ENCODE measurements at regions not wholly inside any gene's neighbourhood (a gene's known extent, or its start where the extent isn't known, plus 50 kb on each side); places are given as distances from the start of the nearest gene placed in this dataset.

DNA sequence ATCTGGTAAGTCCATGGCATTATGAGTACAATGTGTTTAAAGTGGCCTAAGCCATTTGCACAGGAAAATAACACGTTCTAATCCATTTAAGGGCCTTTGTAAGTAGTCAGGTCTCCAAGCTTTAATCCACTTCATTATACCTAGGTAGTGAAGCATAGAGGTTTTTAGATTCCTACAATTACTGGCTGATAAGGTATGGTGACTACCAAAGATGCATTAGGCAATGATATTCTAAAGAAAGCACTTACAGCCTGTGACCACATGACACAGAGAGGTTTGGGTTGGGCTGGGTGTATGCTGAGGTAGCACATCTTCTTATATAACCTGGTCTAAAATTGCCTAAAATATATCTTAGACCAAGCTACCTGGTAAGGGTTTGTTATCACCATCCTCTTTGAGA is 504.4 kb downstream of the TFAP2B start:
- Mint-ChIP-seq H3K4me1 (no peaks in the 10 kb centered on the region), H3K27ac (no peak overlapping the region), H3K27me3 (no peaks in the 10 kb centered on the region), H3K4me3 (no peak overlapping the region), H3K36me3 (ENCODE audit: low read depth) (no peaks in the 10 kb centered on the region)
- H3K9me3 ChIP-seq (ENCODE audit: control insufficient read depth, low read length, poor library complexity, severe bottlenecking), result no peaks in the 10 kb centered on the region
- no peak for DNase-seq
- ATAC-seq, result no peak

DNA sequence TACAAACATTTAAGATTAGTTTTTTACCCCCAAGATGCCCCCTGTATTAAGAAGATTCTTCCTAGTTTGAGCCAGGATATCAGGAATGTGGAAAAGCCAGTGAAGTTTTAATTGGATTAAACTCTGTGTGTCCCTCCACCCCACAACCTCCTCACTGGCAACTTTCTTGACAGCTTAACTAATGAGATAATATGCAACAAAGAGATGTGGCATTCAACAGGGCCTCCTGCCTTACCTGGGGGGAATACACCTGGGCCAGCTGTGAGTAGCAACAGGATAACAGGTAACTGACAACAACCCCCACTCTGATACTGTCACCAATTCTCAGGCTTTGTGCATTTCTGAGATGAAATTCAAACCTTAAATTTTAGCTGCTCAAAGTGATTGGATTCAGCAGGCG is 512.3 kb downstream of the TFAP2B start:
- Mint-ChIP-seq H3K4me3 (no peak overlapping the region), H3K36me3 (ENCODE audit: low read depth) (no peaks in the 10 kb centered on the region), H3K4me1 (no peaks in the 10 kb centered on the region), H3K27ac (no peak overlapping the region), H3K27me3 (no peaks in the 10 kb centered on the region)
- no peak for ATAC-seq
- no peak for DNase-seq
- no peaks in the 10 kb centered on the region for H3K9me3 ChIP-seq (ENCODE audit: control insufficient read depth, low read length, poor library complexity, severe bottlenecking)

DNA sequence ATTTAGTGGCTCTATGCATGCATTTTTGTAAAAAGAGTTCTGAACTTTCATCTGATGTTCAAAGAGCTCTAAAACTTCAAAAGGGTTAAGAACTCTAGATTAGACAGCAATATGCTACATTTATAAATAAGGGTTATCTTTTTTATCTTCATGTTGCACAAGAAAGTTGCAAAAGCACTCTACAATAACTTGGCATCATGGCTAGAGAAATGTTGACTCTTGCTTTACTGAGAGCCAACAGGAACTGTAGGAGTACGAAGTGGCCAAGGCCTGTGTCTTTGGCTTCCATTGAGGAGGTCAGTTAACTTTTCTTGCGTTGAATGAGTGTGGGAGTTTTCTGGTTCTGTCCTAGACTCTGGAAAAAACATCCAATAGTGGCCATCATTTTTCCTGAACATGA is 516.9 kb downstream of the TFAP2B start:
- Mint-ChIP-seq H3K27ac (no peak overlapping the region), H3K27me3 (no peaks in the 10 kb centered on the region), H3K4me3 (no peak overlapping the region), H3K4me1 (no peaks in the 10 kb centered on the region), H3K36me3 (ENCODE audit: low read depth) (no peaks in the 10 kb centered on the region)
- ATAC-seq (no peak), DNase-seq (no peak)
- no peaks in the 10 kb centered on the region for H3K9me3 ChIP-seq (ENCODE audit: control insufficient read depth, low read length, poor library complexity, severe bottlenecking)

DNA sequence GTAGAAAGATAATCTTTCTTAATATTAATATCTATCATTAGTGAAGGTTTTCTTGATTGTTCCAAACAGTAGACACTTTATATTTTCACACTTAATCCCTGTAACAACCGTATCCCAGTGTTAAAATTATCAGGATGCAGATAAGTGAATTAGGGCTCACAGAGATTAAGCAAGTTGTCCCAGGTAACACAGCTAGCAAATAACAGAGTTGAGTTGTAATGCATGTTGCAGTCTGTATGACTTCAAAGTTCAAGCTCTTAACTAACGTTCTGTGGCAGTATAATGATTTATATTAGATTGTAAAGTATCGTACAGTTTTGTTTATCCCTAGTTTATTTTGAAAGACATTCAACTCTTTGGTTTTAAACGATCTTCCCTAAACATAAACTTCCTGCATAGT is 517.5 kb downstream of the TFAP2B start:
- H3K4me1 Mint-ChIP-seq, result no peaks in the 10 kb centered on the region
- H3K27me3 Mint-ChIP-seq, result no peaks in the 10 kb centered on the region
- ATAC-seq (no peak), DNase-seq (no peak)
- H3K9me3 ChIP-seq (ENCODE audit: control insufficient read depth, low read length, poor library complexity, severe bottlenecking), result no peaks in the 10 kb centered on the region
- no peak overlapping the region for H3K27ac Mint-ChIP-seq
- no peak overlapping the region for H3K4me3 Mint-ChIP-seq
- no peaks in the 10 kb centered on the region for H3K36me3 Mint-ChIP-seq (ENCODE audit: low read depth)

DNA sequence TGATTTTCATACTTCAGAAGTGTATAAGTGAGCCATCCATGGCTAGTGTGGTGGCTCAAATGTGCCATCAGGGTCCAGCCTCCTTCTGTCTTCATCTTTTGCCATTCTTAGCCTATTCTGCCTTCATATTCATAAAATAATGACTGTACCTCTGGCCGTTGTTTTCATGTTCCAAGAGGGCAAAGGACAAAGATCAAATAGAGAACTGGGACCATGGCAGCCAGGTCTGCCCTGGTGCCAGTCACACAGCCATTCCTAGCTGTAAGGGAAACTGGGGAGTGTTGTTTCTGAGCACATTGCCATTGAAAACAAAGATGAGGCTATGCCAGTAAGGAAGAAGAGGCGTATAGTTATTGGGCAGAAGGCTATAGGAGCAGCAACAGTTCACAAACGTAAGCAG is 518.6 kb downstream of the TFAP2B start:
- H3K9me3 ChIP-seq (ENCODE audit: control insufficient read depth, low read length, poor library complexity, severe bottlenecking), result no peaks in the 10 kb centered on the region
- Mint-ChIP-seq H3K27me3 (no peaks in the 10 kb centered on the region), H3K27ac (no peak overlapping the region), H3K36me3 (ENCODE audit: low read depth) (no peaks in the 10 kb centered on the region), H3K4me3 (no peak overlapping the region), H3K4me1 (no peaks in the 10 kb centered on the region)
- ATAC-seq, result no peak
- DNase-seq, result no peak

DNA sequence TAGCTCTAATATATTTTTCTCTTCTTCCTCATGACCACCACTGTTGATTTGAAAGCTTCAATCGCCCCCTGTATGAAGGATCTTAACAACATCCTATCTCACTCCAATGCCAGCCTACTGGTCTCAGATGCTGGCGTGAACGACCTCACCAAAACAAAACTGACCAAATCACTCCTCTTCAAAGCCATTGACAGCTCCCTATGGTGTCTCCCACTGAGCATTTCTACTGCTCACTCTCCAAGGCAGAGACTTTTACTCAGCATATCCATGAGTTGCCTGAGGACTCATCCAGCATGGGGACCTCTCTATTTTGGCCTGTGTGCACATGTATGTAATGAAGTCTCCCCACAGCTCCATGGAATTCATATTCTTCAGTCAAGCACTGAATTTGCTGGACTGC is 520.4 kb downstream of the TFAP2B start:
- Mint-ChIP-seq H3K36me3 (ENCODE audit: low read depth) (no peaks in the 10 kb centered on the region), H3K4me3 (no peak overlapping the region), H3K27me3 (no peaks in the 10 kb centered on the region), H3K4me1 (no peaks in the 10 kb centered on the region), H3K27ac (no peak overlapping the region)
- H3K9me3 ChIP-seq (ENCODE audit: control insufficient read depth, low read length, poor library complexity, severe bottlenecking), result no peaks in the 10 kb centered on the region
- ATAC-seq, result no peak
- DNase-seq, result no peak

DNA sequence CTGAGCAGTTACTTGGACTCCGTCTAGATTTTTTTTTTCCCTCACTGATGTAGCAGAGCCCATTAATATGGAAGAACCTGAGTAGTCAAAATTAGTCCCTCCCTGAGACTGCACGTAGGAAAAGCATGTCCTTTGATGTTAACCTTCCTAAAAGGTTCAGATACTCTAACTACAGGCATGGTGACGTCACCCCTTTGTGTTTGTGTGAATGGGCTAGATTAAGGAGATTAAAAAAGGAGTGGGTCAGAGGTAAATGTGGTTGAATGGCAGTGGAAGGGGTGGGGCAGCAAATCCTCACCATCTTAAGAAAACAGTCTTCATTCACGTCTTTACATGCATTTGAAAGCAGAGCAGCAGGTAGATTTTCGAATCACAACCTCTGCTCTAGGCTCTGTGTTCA is 521.1 kb downstream of the TFAP2B start:
- no peaks in the 10 kb centered on the region for H3K27me3 Mint-ChIP-seq
- no peaks in the 10 kb centered on the region for H3K4me1 Mint-ChIP-seq
- H3K4me3 Mint-ChIP-seq, result no peak overlapping the region
- ATAC-seq, result no peak
- no peak for DNase-seq
- no peaks in the 10 kb centered on the region for H3K9me3 ChIP-seq (ENCODE audit: control insufficient read depth, low read length, poor library complexity, severe bottlenecking)
- no peaks in the 10 kb centered on the region for H3K36me3 Mint-ChIP-seq (ENCODE audit: low read depth)
- no peak overlapping the region for H3K27ac Mint-ChIP-seq

DNA sequence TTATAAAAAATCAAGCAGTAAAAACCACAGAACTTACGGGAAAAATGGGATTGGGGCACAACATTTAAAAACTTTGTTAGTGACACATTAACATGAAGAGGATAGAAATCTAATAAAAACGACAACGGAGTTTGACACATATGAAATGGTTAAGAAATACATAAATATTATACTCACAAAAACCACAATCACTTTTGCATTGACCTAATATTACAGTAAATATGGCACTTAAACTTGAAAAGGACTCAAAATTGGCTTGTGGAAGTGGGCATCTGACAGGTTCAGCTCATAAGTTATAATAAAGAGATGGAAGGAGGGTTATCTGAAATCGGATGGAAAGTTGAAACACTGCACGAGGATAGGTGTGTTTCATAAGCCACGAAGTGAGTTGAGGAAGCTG is 523.7 kb downstream of the TFAP2B start:
- no peak for DNase-seq
- no peaks in the 10 kb centered on the region for H3K36me3 Mint-ChIP-seq (ENCODE audit: low read depth)
- H3K9me3 ChIP-seq (ENCODE audit: control insufficient read depth, low read length, poor library complexity, severe bottlenecking), result no peaks in the 10 kb centered on the region
- ATAC-seq, result no peak
- H3K27ac Mint-ChIP-seq, result no peak overlapping the region
- no peaks in the 10 kb centered on the region for H3K4me1 Mint-ChIP-seq
- H3K27me3 Mint-ChIP-seq, result no peaks in the 10 kb centered on the region
- no peak overlapping the region for H3K4me3 Mint-ChIP-seq

DNA sequence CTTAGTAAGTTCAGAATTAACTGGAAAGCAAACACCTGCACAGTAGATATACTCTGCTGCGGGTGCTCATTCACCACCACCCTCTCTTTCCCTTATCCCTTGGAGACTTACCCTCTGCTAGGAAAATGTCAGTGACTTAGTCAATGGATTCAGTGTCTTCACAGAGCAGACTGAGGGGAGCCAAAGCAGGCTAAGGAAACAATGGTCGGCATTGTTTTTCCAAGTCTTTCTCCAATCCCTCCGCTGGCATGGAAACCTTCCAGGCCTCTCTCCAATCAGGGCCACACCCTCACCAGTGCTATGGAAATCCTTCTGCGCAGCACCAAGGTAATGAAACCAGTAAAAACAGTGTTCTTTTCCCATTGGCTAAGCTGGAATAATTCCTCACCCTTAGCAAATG is 531.2 kb downstream of the TFAP2B start:
- no peaks in the 10 kb centered on the region for H3K36me3 Mint-ChIP-seq (ENCODE audit: low read depth)
- no peak for DNase-seq
- no peaks in the 10 kb centered on the region for H3K4me1 Mint-ChIP-seq
- H3K27ac Mint-ChIP-seq, result no peak overlapping the region
- no peaks in the 10 kb centered on the region for H3K9me3 ChIP-seq (ENCODE audit: control insufficient read depth, low read length, poor library complexity, severe bottlenecking)
- no peaks in the 10 kb centered on the region for H3K27me3 Mint-ChIP-seq
- no peak for ATAC-seq
- H3K4me3 Mint-ChIP-seq, result no peak overlapping the region

DNA sequence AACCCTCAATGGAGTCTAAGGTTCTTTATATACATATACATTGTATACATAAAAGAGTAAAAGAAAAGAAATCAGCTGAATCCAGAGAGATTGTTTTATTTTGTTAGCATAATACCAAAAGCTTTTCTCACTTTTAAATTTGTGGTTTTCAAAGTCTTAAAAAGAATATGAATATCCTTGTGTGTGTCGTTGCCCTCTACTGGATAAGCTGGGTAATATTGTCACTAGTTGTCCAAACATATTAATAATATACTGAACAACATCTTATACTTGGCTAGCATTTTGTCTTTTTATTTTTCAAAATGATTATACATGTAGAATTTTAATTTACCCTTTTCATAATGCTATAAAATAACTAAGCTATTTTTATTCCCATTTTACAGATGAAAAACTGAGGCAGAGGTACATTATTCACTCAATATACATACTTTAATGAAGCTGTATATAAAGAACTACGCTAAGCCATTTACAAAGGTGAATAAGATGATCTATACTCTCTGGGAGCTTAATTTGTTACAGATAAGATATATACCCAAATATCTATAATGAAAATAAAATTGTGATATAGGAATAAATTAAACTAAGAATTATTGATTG is 531.7 kb downstream of the TFAP2B start:
- ATAC-seq (no peak), DNase-seq (no peak)
- no peaks in the 10 kb centered on the region for H3K36me3 Mint-ChIP-seq (ENCODE audit: low read depth)
- H3K4me1 Mint-ChIP-seq, result no peaks in the 10 kb centered on the region
- no peak overlapping the region for H3K4me3 Mint-ChIP-seq
- no peak overlapping the region for H3K27ac Mint-ChIP-seq
- no peaks in the 10 kb centered on the region for H3K27me3 Mint-ChIP-seq
- H3K9me3 ChIP-seq (ENCODE audit: control insufficient read depth, low read length, poor library complexity, severe bottlenecking), result no peaks in the 10 kb centered on the region

DNA sequence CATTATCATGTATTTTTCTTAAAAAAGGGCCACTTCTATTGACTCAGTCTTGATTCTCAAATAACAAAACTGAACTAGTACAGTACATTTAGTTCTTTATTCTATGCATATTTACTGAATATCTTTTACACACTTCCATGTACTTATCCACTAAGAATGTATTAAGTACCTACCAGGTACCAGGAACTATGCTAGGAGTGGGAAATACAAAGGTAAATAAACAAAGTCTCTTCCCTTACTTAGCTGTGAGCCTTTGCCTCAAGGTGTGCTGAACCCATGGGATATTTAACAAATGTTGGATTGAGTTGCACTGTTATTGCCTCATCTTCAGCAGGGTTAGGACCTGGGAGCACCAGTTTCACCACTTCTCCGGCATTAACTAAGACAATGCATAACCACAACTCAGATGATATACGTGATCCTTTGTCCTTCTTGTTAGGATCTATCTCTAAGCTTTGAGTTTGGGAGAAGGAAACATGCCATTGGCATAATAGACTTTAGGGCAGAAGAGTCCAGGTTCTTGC is 533.9 kb downstream of the TFAP2B start:
- ATAC-seq (no peak), DNase-seq (no peak)
- Mint-ChIP-seq H3K4me1 (no peaks in the 10 kb centered on the region), H3K27ac (no peak overlapping the region), H3K4me3 (no peak overlapping the region), H3K36me3 (ENCODE audit: low read depth) (no peaks in the 10 kb centered on the region), H3K27me3 (no peaks in the 10 kb centered on the region)
- H3K9me3 ChIP-seq (ENCODE audit: control insufficient read depth, low read length, poor library complexity, severe bottlenecking), result no peaks in the 10 kb centered on the region

DNA sequence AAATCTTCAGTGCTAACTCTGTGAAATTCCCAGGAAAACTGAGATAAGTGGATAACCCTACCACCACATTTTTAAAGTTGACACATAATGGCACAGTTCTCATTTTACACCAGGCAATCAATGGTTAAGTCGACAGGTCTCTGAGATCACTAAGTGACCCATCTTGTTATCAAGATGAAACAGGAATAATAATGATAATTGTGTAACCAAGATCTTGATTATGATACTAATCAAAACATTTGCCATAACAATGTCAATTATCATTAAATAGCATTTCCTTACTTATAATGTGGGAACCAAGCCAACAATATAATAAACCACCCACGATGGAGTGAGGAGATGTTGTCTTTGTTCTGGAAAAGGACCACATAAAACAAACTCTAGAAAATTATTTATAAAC is 541.6 kb downstream of the TFAP2B start:
- H3K9me3 ChIP-seq (ENCODE audit: control insufficient read depth, low read length, poor library complexity, severe bottlenecking), result no peaks in the 10 kb centered on the region
- Mint-ChIP-seq H3K4me3 (no peak overlapping the region), H3K4me1 (no peaks in the 10 kb centered on the region), H3K27me3 (no peaks in the 10 kb centered on the region), H3K27ac (no peak overlapping the region), H3K36me3 (ENCODE audit: low read depth) (no peaks in the 10 kb centered on the region)
- no peak for ATAC-seq
- DNase-seq, result no peak

DNA sequence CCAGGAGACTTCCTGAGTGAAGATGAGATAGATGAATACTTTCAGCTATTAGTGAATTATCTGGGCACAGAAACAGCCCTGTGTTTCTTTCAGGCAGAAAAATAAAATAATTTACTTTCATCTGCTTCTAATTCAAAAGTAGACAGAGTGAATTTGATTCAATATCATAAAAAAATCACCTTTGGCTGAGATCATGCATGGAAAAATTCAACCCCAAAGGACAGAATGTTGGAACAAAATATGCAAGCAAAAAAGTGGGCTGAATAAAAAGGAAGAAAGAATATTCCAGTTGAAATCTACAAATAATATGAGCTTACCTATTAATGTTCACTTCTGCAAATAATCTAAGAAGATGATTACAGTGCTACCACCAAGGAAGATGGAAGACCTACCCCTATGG is 546.9 kb downstream of the TFAP2B start:
- H3K4me3 Mint-ChIP-seq, result no peak overlapping the region
- no peak overlapping the region for H3K27ac Mint-ChIP-seq
- H3K9me3 ChIP-seq (ENCODE audit: control insufficient read depth, low read length, poor library complexity, severe bottlenecking), result no peaks in the 10 kb centered on the region
- H3K36me3 Mint-ChIP-seq (ENCODE audit: low read depth), result no peaks in the 10 kb centered on the region
- no peaks in the 10 kb centered on the region for H3K27me3 Mint-ChIP-seq
- no peaks in the 10 kb centered on the region for H3K4me1 Mint-ChIP-seq
- DNase-seq (no peak), ATAC-seq (no peak)

DNA sequence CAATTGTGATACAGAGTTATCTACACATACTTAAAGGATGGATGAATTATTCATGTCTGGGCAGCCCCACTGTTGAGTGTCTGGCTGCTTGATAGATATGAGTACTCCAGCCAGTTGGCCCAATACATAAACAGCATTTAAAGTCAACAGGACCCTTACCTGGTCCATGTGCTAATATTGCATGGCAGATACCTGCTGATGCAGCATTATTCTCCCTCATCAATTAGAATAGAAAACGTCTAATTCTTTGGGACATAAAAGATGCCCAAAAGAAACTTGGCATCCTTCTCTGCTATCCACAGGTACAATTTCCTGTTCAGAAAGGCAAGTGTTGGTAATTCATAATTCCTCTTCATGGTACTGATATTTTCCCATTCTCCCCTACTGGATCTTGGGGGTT is 550.8 kb downstream of the TFAP2B start:
- ATAC-seq (no peak), DNase-seq (no peak)
- Mint-ChIP-seq H3K27ac (no peak overlapping the region), H3K27me3 (no peaks in the 10 kb centered on the region), H3K4me1 (no peaks in the 10 kb centered on the region), H3K36me3 (ENCODE audit: low read depth) (no peaks in the 10 kb centered on the region), H3K4me3 (no peak overlapping the region)
- H3K9me3 ChIP-seq (ENCODE audit: control insufficient read depth, low read length, poor library complexity, severe bottlenecking), result no peaks in the 10 kb centered on the region
